Neural cell (in vitro differentiated cells): ENCODE measurements at regions not wholly inside any gene's neighbourhood (a gene's known extent, or its start where the extent isn't known, plus 50 kb on each side); places are given as distances from the start of the nearest gene placed in this dataset.

ENCODE experiments used
- CTCF ChIP-seq: fragments of 450-650 bp; IDR thresholded peaks from 2 replicates; pipeline ENCODE4 v1.5.1; 2014; ENCODE audit warnings: antibody characterized with exemption, mild to moderate bottlenecking, moderate library complexity; ENCODE audit not compliant: poor library complexity, severe bottlenecking
- EZH2 ChIP-seq: fragments of 200-600, 300-800 bp; shearing (Covaris generic), sonication (generic); IDR thresholded peaks from 2 replicates; pipeline ENCODE4 v1.6.1; 2014; ENCODE audit warnings: antibody characterized with exemption, low read length, borderline replicate concordance, mild to moderate bottlenecking; ENCODE audit not compliant: insufficient read depth, poor library complexity, severe bottlenecking
- POLR2AphosphoS5 ChIP-seq: IDR thresholded peaks from 2 replicates; pipeline ENCODE4 v1.6.1; 2012
- RAD21 ChIP-seq: fragments of 450-650 bp; conservative IDR thresholded peaks from 2 replicates; pipeline ENCODE4 v1.6.1; 2014; ENCODE audit warnings: antibody characterized with exemption, mild to moderate bottlenecking, moderate library complexity
- REST ChIP-seq: IDR thresholded peaks from 2 replicates; pipeline ENCODE4 v1.6.1; 2012; ENCODE audit warnings: borderline replicate concordance
- TAF1 ChIP-seq: IDR thresholded peaks from 2 replicates; pipeline ENCODE4 v1.6.1; 2012; ENCODE audit warnings: low read depth

GRCh38 chr12:124425667-124426066 is 130.8 kb downstream of the RFLNA start:
- TF ChIP-seq CTCF (no peak), POLR2AphosphoS5 (no peak), TAF1 (no peak), REST (no peak), EZH2 (no peak), RAD21 (no peak)
